SK-N-SH (cell line): ENCODE measurements at regions not wholly inside any gene's neighbourhood (a gene's known extent, or its start where the extent isn't known, plus 50 kb on each side); places are given as distances from the start of the nearest gene placed in this dataset.

ENCODE experiments used
- CTCF ChIA-PET: fragments of 300-600, 350-600 bp; formaldehyde crosslinking; extraction: SDS; loops from one replicate; lab custom pipeline; 2021; lab: Yijun Ruan, JAX
- POLR2A ChIA-PET: fragments of 350-600 bp; sonication (Branson Sonifier 250); formaldehyde crosslinking; extraction: SDS; loops from one replicate; lab custom pipeline; 2020; ENCODE audit warnings: antibody characterized with exemption, inconsistent platforms; lab: Yijun Ruan, JAX
- DNase-seq: peaks from one replicate; pipeline ENCODE4 v3.0.0; 2012
- H2AFZ ChIP-seq: fragments of 200-600 bp; sonication (generic); 2 replicates; pipeline ENCODE4 v1.8.1; 2016; ENCODE audit warnings: antibody characterized with exemption, mild to moderate bottlenecking, low read depth
- H3F3A ChIP-seq: fragments of 200-600 bp; sonication (generic); replicated peaks from 2 replicates; pipeline ENCODE3; 2016; ENCODE audit warnings: antibody characterized with exemption, mild to moderate bottlenecking; ENCODE audit not compliant: insufficient read depth
- H3K27ac ChIP-seq, 2 experiments: fragments of 200-500 bp in 1 of 2; fragments of 200-600 bp in 1 of 2; sonication (Bioruptor generic) in 1 of 2; sonication (generic), shearing (Covaris generic) in 1 of 2; 2 replicates each; pipeline versions ENCODE4 v1.5.1 to v1.6.1; 2014 to 2016; ENCODE audit warnings: low read depth in 2 of 2, inconsistent platforms in 1 of 2, low read length in 1 of 2, mild to moderate bottlenecking in 1 of 2, mixed read lengths in 1 of 2
- H3K27me3 ChIP-seq: fragments of 200-600 bp; sonication (generic), shearing (Covaris generic); 2 replicates; pipeline ENCODE4 v1.6.1; 2016; ENCODE audit warnings: mixed run types; ENCODE audit not compliant: insufficient read depth
- H3K36me3 ChIP-seq, 2 experiments: fragments of 200-500 bp in 1 of 2; fragments of 200-600 bp in 1 of 2; sonication (Bioruptor generic) in 1 of 2; sonication (generic) in 1 of 2; replicated peaks in 1 of 2; 2 replicates each; pipeline versions ENCODE3 to v1.5.1; 2014 to 2016; ENCODE audit warnings: low read length in 1 of 2, mild to moderate bottlenecking in 1 of 2; ENCODE audit not compliant: insufficient read depth in 2 of 2, control insufficient read depth in 1 of 2
- H3K4me1 ChIP-seq, 2 experiments: fragments of 200-500 bp in 1 of 2; fragments of 200-600 bp in 1 of 2; sonication (Bioruptor generic) in 1 of 2; sonication (generic), shearing (Covaris generic) in 1 of 2; 2 replicates each; pipeline versions ENCODE4 v1.5.1 to v1.6.1; 2014 to 2016; ENCODE audit warnings: low read depth in 1 of 2, low read length in 1 of 2, mixed run types in 1 of 2; ENCODE audit not compliant: insufficient read depth in 2 of 2, control insufficient read depth in 1 of 2
- H3K4me2 ChIP-seq: fragments of 200-600 bp; sonication (generic), shearing (Covaris generic); 2 replicates; pipeline ENCODE4 v1.6.1; 2017; ENCODE audit warnings: mixed run types
- H3K4me3 ChIP-seq, 2 experiments: fragments of 200-500 bp in 1 of 2; fragments of 200-600 bp in 1 of 2; sonication (Bioruptor generic) in 1 of 2; sonication (generic), shearing (Covaris generic) in 1 of 2; 2 replicates each; pipeline versions ENCODE4 v1.5.1 to v1.8.1; 2014 to 2016; ENCODE audit warnings: low read depth in 2 of 2, inconsistent platforms in 1 of 2, low read length in 1 of 2, mild to moderate bottlenecking in 1 of 2, mixed read lengths in 1 of 2, moderate library complexity in 1 of 2
- H3K79me2 ChIP-seq: fragments of 200-600 bp; sonication (generic); 2 replicates; pipeline ENCODE4 v1.8.1; 2017; ENCODE audit warnings: mild to moderate bottlenecking; ENCODE audit not compliant: insufficient read depth
- H3K9ac ChIP-seq: fragments of 200-600 bp; sonication (generic); 2 replicates; pipeline ENCODE4 v1.6.1; 2017; ENCODE audit warnings: mixed run types
- H3K9me2 ChIP-seq: fragments of 200-600 bp; sonication (generic); 2 replicates; pipeline ENCODE4 v1.6.1; 2017; ENCODE audit warnings: mixed run types
- H3K9me3 ChIP-seq: fragments of 200-600 bp; sonication (generic); 2 replicates; pipeline ENCODE4 v1.6.1; 2017; ENCODE audit warnings: mixed run types, mild to moderate bottlenecking, moderate library complexity
- H4K20me1 ChIP-seq: fragments of 200-600 bp; sonication (generic); 2 replicates; pipeline ENCODE4 v1.6.1; 2017; ENCODE audit warnings: mild to moderate bottlenecking, mixed run types; ENCODE audit not compliant: insufficient read depth
- CHD2 ChIP-seq: fragments of 150-350 bp; IDR thresholded peaks from 2 replicates; pipeline ENCODE4 v1.6.1; 2018; ENCODE audit warnings: low read length; ENCODE audit not compliant: partially characterized antibody
- ELF1 ChIP-seq: IDR thresholded peaks from 2 replicates; pipeline ENCODE4 v1.4.0; 2012
- EZH2phosphoT487 ChIP-seq: fragments of 200-600 bp; sonication (generic); IDR thresholded peaks from 2 replicates; pipeline ENCODE4 v1.6.1; 2017; ENCODE audit warnings: low read depth, mixed run types, mild to moderate bottlenecking, antibody characterized with exemption, moderate library complexity, borderline replicate concordance
- FOXJ3 ChIP-seq: sonication (generic); formaldehyde crosslinking; IDR thresholded peaks from 2 replicates; pipeline ENCODE4 v1.5.1; 2020; ENCODE audit warnings: mild to moderate bottlenecking, missing genetic modification reagents
- GATA2 ChIP-seq: sonication (generic); formaldehyde crosslinking; IDR thresholded peaks from 2 replicates; pipeline ENCODE4 v1.5.0; 2020; ENCODE audit warnings: mild to moderate bottlenecking, missing genetic modification reagents
- JUND ChIP-seq: IDR thresholded peaks from 2 replicates; pipeline ENCODE4 v1.4.0; 2012
- NRF1 ChIP-seq: IDR thresholded peaks from 2 replicates; pipeline ENCODE4 v1.6.1; 2012; ENCODE audit warnings: low read depth, mild to moderate bottlenecking, low read length
- PBX3 ChIP-seq: IDR thresholded peaks from 2 replicates; pipeline ENCODE4; 2012
- RFX5 ChIP-seq: IDR thresholded peaks from 2 replicates; pipeline ENCODE4 v1.6.1; 2012; ENCODE audit warnings: mild to moderate bottlenecking, improper control_type of control experiment, low read length
- TCF12 ChIP-seq: IDR thresholded peaks from 2 replicates; pipeline ENCODE4 v1.4.0; 2012
- TEAD4 ChIP-seq: IDR thresholded peaks from 2 replicates; pipeline ENCODE4 v1.4.0; 2012; ENCODE audit warnings: mild to moderate bottlenecking, borderline replicate concordance; ENCODE audit not compliant: insufficient read depth
- YY1 ChIP-seq: IDR thresholded peaks from 2 replicates; pipeline ENCODE4 v1.4.0; 2012; ENCODE audit warnings: low read depth, mild to moderate bottlenecking
- ZBTB33 ChIP-seq: IDR thresholded peaks from 2 replicates; pipeline ENCODE4 v1.4.0; 2012; ENCODE audit warnings: low read depth, borderline replicate concordance
- WGBS: methylation state at CpG from one replicate; pipeline ENCODE4 v1.1.6; 2017; ENCODE audit warnings: low lambda C conversion rate; 5-methylcytosine and 5-hydroxymethylcytosine counted together
- TF ChIP-seq, protein P1 (sequence below): fragments of 150-350 bp; IDR thresholded peaks from 2 replicates; pipeline ENCODE4 v1.6.1; 2016; ENCODE audit warnings: mild to moderate bottlenecking, low read depth, low read length
- TF ChIP-seq, protein P2 (sequence below): fragments of 200-600 bp; sonication (generic); IDR thresholded peaks from 2 replicates; pipeline ENCODE4 v1.6.1; 2017; ENCODE audit warnings: antibody characterized with exemption, mild to moderate bottlenecking, moderate library complexity
- TF ChIP-seq, protein P3 (sequence below): IDR thresholded peaks from 2 replicates; pipeline ENCODE4 v1.6.1; 2012; ENCODE audit warnings: mild to moderate bottlenecking, low read depth, low read length, moderate library complexity
- TF ChIP-seq, protein P4 (sequence below): IDR thresholded peaks from 2 replicates; pipeline ENCODE4 v1.4.0; 2012; ENCODE audit warnings: low read depth

GRCh38 chr14:62015945-62016344 is 253.7 kb downstream of the SNAPC1 start:
- TF ChIP-seq NRF1 (no peak), TEAD4 (no peak), YY1 (no peak), TCF12 (no peak), ZBTB33 (no peak)
- no peaks in the 10 kb centered on the region for H3K79me2 ChIP-seq
- ChIA-PET POLR2A (no interaction called here), CTCF (no interaction called here)
- H3K9ac ChIP-seq, result no peak overlapping the region
- H3K9me3 ChIP-seq, result no peaks in the 10 kb centered on the region
- no peaks in the 10 kb centered on the region for H4K20me1 ChIP-seq
- H2AFZ ChIP-seq, result peak overlapping the region; percentile 24; the same call in 1 of the 2 replicates
- H3K27me3 ChIP-seq, result no peaks in the 10 kb centered on the region
- WGBS, result 42% methylated on average over 2 of the region's 2 CpGs
- no peaks in the 10 kb centered on the region for H3K9me2 ChIP-seq
- H3K4me2 ChIP-seq, result no peak overlapping the region
- DNase-seq, result no peak
- H3K4me1 ChIP-seq, result no peaks in the 10 kb centered on the region
- H3K36me3 ChIP-seq, result no peaks in the 10 kb centered on the region
- H3K4me3 ChIP-seq, result no peak overlapping the region
- no peaks in the 10 kb centered on the region for H3F3A ChIP-seq
- H3K27ac ChIP-seq, result no peak overlapping the region

GRCh38 chr14:62017651-62018230 is 255.5 kb downstream of the SNAPC1 start:
- no peak overlapping the region for H2AFZ ChIP-seq
- no peaks in the 10 kb centered on the region for H3K9me2 ChIP-seq
- H3K27ac ChIP-seq, result no peak overlapping the region
- no peaks in the 10 kb centered on the region for H3F3A ChIP-seq
- H3K4me2 ChIP-seq, result no peak overlapping the region
- no peak overlapping the region for H3K4me3 ChIP-seq
- no peak for DNase-seq
- H3K27me3 ChIP-seq, result no peaks in the 10 kb centered on the region
- no peak overlapping the region for H3K9ac ChIP-seq
- no peaks in the 10 kb centered on the region for H3K4me1 ChIP-seq
- H3K9me3 ChIP-seq, result no peaks in the 10 kb centered on the region
- H3K79me2 ChIP-seq, result no peaks in the 10 kb centered on the region
- POLR2A ChIA-PET, result no interaction called here
- H4K20me1 ChIP-seq, result no peaks in the 10 kb centered on the region
- CTCF ChIA-PET, result no interaction called here
- TF ChIP-seq PBX3 (no peak), JUND (no peak), EZH2phosphoT487 (no peak), RFX5 (no peak), CHD2 (no peak), GATA2 (no peak), ELF1 (no peak), FOXJ3 (CRISPR knock-in tag) (no peak), TEAD4 (no peak)
- TF ChIP-seq, protein P1, sequence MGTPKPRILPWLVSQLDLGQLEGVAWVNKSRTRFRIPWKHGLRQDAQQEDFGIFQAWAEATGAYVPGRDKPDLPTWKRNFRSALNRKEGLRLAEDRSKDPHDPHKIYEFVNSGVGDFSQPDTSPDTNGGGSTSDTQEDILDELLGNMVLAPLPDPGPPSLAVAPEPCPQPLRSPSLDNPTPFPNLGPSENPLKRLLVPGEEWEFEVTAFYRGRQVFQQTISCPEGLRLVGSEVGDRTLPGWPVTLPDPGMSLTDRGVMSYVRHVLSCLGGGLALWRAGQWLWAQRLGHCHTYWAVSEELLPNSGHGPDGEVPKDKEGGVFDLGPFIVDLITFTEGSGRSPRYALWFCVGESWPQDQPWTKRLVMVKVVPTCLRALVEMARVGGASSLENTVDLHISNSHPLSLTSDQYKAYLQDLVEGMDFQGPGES, result no peak
- TF ChIP-seq, protein P2, sequence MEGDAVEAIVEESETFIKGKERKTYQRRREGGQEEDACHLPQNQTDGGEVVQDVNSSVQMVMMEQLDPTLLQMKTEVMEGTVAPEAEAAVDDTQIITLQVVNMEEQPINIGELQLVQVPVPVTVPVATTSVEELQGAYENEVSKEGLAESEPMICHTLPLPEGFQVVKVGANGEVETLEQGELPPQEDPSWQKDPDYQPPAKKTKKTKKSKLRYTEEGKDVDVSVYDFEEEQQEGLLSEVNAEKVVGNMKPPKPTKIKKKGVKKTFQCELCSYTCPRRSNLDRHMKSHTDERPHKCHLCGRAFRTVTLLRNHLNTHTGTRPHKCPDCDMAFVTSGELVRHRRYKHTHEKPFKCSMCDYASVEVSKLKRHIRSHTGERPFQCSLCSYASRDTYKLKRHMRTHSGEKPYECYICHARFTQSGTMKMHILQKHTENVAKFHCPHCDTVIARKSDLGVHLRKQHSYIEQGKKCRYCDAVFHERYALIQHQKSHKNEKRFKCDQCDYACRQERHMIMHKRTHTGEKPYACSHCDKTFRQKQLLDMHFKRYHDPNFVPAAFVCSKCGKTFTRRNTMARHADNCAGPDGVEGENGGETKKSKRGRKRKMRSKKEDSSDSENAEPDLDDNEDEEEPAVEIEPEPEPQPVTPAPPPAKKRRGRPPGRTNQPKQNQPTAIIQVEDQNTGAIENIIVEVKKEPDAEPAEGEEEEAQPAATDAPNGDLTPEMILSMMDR, result no peak
- TF ChIP-seq, protein P3, sequence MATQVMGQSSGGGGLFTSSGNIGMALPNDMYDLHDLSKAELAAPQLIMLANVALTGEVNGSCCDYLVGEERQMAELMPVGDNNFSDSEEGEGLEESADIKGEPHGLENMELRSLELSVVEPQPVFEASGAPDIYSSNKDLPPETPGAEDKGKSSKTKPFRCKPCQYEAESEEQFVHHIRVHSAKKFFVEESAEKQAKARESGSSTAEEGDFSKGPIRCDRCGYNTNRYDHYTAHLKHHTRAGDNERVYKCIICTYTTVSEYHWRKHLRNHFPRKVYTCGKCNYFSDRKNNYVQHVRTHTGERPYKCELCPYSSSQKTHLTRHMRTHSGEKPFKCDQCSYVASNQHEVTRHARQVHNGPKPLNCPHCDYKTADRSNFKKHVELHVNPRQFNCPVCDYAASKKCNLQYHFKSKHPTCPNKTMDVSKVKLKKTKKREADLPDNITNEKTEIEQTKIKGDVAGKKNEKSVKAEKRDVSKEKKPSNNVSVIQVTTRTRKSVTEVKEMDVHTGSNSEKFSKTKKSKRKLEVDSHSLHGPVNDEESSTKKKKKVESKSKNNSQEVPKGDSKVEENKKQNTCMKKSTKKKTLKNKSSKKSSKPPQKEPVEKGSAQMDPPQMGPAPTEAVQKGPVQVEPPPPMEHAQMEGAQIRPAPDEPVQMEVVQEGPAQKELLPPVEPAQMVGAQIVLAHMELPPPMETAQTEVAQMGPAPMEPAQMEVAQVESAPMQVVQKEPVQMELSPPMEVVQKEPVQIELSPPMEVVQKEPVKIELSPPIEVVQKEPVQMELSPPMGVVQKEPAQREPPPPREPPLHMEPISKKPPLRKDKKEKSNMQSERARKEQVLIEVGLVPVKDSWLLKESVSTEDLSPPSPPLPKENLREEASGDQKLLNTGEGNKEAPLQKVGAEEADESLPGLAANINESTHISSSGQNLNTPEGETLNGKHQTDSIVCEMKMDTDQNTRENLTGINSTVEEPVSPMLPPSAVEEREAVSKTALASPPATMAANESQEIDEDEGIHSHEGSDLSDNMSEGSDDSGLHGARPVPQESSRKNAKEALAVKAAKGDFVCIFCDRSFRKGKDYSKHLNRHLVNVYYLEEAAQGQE, result no peak
- TF ChIP-seq, protein P4, sequence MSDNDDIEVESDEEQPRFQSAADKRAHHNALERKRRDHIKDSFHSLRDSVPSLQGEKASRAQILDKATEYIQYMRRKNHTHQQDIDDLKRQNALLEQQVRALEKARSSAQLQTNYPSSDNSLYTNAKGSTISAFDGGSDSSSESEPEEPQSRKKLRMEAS, result no peak
- no peaks in the 10 kb centered on the region for H3K36me3 ChIP-seq
- WGBS, result 55% methylated on average over 7 of the region's 7 CpGs
